SU-DHL-6 (cell line): ENCODE measurements at regions not wholly inside any gene's neighbourhood (a gene's known extent, or its start where the extent isn't known, plus 50 kb on each side); places are given as distances from the start of the nearest gene placed in this dataset.

Experiments
- CTCF ChIP-seq: fragments of 200-600 bp; sonication (generic); IDR thresholded peaks from one replicate; pipeline ENCODE4 v1.5.1; 2017; ENCODE audit warnings: antibody characterized with exemption, mild to moderate bottlenecking, low read length, moderate library complexity; ENCODE audit not compliant: insufficient read depth, poor library complexity, severe bottlenecking
- EZH2phosphoT487 ChIP-seq: fragments of 200-600 bp; sonication (generic), shearing (Covaris generic); conservative IDR thresholded peaks from 2 replicates; pipeline ENCODE4 v1.6.1; 2018; ENCODE audit warnings: mild to moderate bottlenecking, antibody characterized with exemption, low read length, moderate library complexity, mixed read lengths

GRCh38 chr6:144847916-144848315 lies 562.8 kb downstream of the UTRN start:
- no peak for TF ChIP-seq CTCF
- TF ChIP-seq EZH2phosphoT487: no peak
